ENCODE measurements at regions not wholly inside any gene's neighbourhood (a gene's known extent, or its start where the extent isn't known, plus 50 kb on each side); places are given as distances from the start of the nearest gene placed in this dataset.
"Not testable (repeated sequence)": the region's sequence is repeated elsewhere in the genome, so short reads cannot be mapped to it uniquely, and the experiment has no call there.

GRCh38 chr9:42821468-42821867, 638.0 kb downstream of the SPATA31A6 start:
- not testable (repeated sequence) for H3K27ac Mint-ChIP-seq (ENCODE audit: low read depth); H3K4me1 Mint-ChIP-seq; H3K4me3 Mint-ChIP-seq; DNase-seq (ENCODE audit: low spot score in 2 of 2); ATAC-seq (replicated peaks; ENCODE audit: extremely low read depth, poor library complexity, severe bottlenecking); H3K27me3 Mint-ChIP-seq; H3K9me3 Mint-ChIP-seq; H3K36me3 Mint-ChIP-seq (ENCODE audit: insufficient read depth)

GRCh38 chr9:42848156-42848555, 664.7 kb downstream of the SPATA31A6 start:
- not testable (repeated sequence) for H3K27me3 Mint-ChIP-seq; ATAC-seq (replicated peaks; ENCODE audit: extremely low read depth, poor library complexity, severe bottlenecking); DNase-seq (ENCODE audit: low spot score in 2 of 2); H3K36me3 Mint-ChIP-seq (ENCODE audit: insufficient read depth); H3K4me1 Mint-ChIP-seq; H3K9me3 Mint-ChIP-seq; H3K4me3 Mint-ChIP-seq; H3K27ac Mint-ChIP-seq (ENCODE audit: low read depth)

- not testable (repeated sequence) for H3K9me3 Mint-ChIP-seq; H3K27me3 Mint-ChIP-seq; H3K4me1 Mint-ChIP-seq; DNase-seq (ENCODE audit: low spot score in 2 of 2); H3K4me3 Mint-ChIP-seq; ATAC-seq (replicated peaks; ENCODE audit: extremely low read depth, poor library complexity, severe bottlenecking); H3K27ac Mint-ChIP-seq (ENCODE audit: low read depth); H3K36me3 Mint-ChIP-seq (ENCODE audit: insufficient read depth)
These were observed 667.6 kb downstream of the SPATA31A6 start for GRCh38 chr9:42850896-42851693.

- ATAC-seq (replicated peaks; ENCODE audit: extremely low read depth, poor library complexity, severe bottlenecking); DNase-seq (ENCODE audit: low spot score in 2 of 2); H3K9me3 Mint-ChIP-seq; H3K36me3 Mint-ChIP-seq (ENCODE audit: insufficient read depth); H3K4me3 Mint-ChIP-seq; H3K27ac Mint-ChIP-seq (ENCODE audit: low read depth); H3K4me1 Mint-ChIP-seq; H3K27me3 Mint-ChIP-seq: not testable (repeated sequence)
These were observed 668.2 kb downstream of the SPATA31A6 start for GRCh38 chr9:42851701-42852100.

- not testable (repeated sequence) for DNase-seq (ENCODE audit: low spot score in 2 of 2); H3K27ac Mint-ChIP-seq (ENCODE audit: low read depth); H3K36me3 Mint-ChIP-seq (ENCODE audit: insufficient read depth); ATAC-seq (replicated peaks; ENCODE audit: extremely low read depth, poor library complexity, severe bottlenecking); H3K27me3 Mint-ChIP-seq; H3K4me1 Mint-ChIP-seq; H3K9me3 Mint-ChIP-seq
- peak overlapping the region; percentile 18 for H3K4me3 Mint-ChIP-seq
These were observed 668.9 kb downstream of the SPATA31A6 start for GRCh38 chr9:42852133-42852930.

- H3K27me3 Mint-ChIP-seq; H3K36me3 Mint-ChIP-seq (ENCODE audit: insufficient read depth); ATAC-seq (replicated peaks; ENCODE audit: extremely low read depth, poor library complexity, severe bottlenecking); H3K4me3 Mint-ChIP-seq; H3K9me3 Mint-ChIP-seq; DNase-seq (ENCODE audit: low spot score in 2 of 2); H3K4me1 Mint-ChIP-seq; H3K27ac Mint-ChIP-seq (ENCODE audit: low read depth): not testable (repeated sequence)
These were observed 676.7 kb downstream of the SPATA31A6 start for GRCh38 chr9:42860133-42860532.

- H3K9me3 Mint-ChIP-seq; H3K4me1 Mint-ChIP-seq; DNase-seq (ENCODE audit: low spot score in 2 of 2); H3K36me3 Mint-ChIP-seq (ENCODE audit: insufficient read depth); ATAC-seq (replicated peaks; ENCODE audit: extremely low read depth, poor library complexity, severe bottlenecking); H3K27me3 Mint-ChIP-seq; H3K27ac Mint-ChIP-seq (ENCODE audit: low read depth); H3K4me3 Mint-ChIP-seq: not testable (repeated sequence)
These were observed 679.0 kb downstream of the SPATA31A6 start for GRCh38 chr9:42862465-42862864.
